Sigmoid colon (tissue), 4 donors: ENCODE measurements at regions not wholly inside any gene's neighbourhood (a gene's known extent, or its start where the extent isn't known, plus 50 kb on each side); places are given as distances from the start of the nearest gene placed in this dataset.

Experiments used
- CTCF ChIP-seq, 4 experiments: fragments of 450-650 bp in 3 of 4; fragments of 200-600 bp in 1 of 4; IDR thresholded peaks; one replicate each; pipeline ENCODE4 v1.5.1; 2016 to 2019; ENCODE audit warnings: antibody characterized with exemption in 4 of 4, mild to moderate bottlenecking in 3 of 4, moderate library complexity in 2 of 4
- EP300 ChIP-seq, 4 donors: sonication (generic); formaldehyde crosslinking; IDR thresholded peaks; one replicate each; pipeline ENCODE4 v1.6.1; 2017; ENCODE audit warnings: antibody characterized with exemption in 4 of 4

GRCh38 chr20:55514531-55514930 lies 490.8 kb downstream of the CBLN4 start:
- TF ChIP-seq EP300 (IDR thresholded peaks at IDR 0.05) (no peak), CTCF (IDR thresholded peaks at IDR 0.05) (no peak)
